GM12878 (cell line): ENCODE measurements at regions not wholly inside any gene's neighbourhood (a gene's known extent, or its start where the extent isn't known, plus 50 kb on each side); places are given as distances from the start of the nearest gene placed in this dataset.

Source experiments
- ATAC-seq: fragments of 200-7000 bp; cut with Tn5 transposase; 3 replicates; pipeline ENCODE4 v1.9.1; 2020; ENCODE audit warnings: mild to moderate bottlenecking, moderate library complexity
- BruUV-seq: library from RNA; stranded (reverse); fragments of 400-500 nt; replicated peaks from 2 replicates; lab custom pipeline; 2021; lab: Mats Ljungman, UMichigan
- CTCF ChIA-PET: fragments of 300-600 bp; sonication (Branson Sonifier 250); formaldehyde crosslinking; extraction: SDS; loops from one replicate; lab custom pipeline; 2021; ENCODE audit warnings: inconsistent platforms; lab: Yijun Ruan, JAX
- POLR2A ChIA-PET: fragments of 350-600 bp; formaldehyde crosslinking; extraction: SDS; loops from one replicate; lab custom pipeline; 2021; ENCODE audit warnings: inconsistent platforms; lab: Charles Lee
- RAD21 ChIA-PET: fragments of 300-600 bp; sonication (Branson Sonifier 250); formaldehyde crosslinking; loops from one replicate; lab custom pipeline; 2023; ENCODE audit warnings: antibody characterized with exemption; ENCODE audit not compliant: unreplicated experiment; lab: Charles Lee
- SMC1A ChIA-PET: fragments of 300-600 bp; sonication (Branson Sonifier 250); formaldehyde crosslinking; loops from one replicate; lab custom pipeline; 2023; ENCODE audit not compliant: unreplicated experiment, uncharacterized antibody; lab: Charles Lee
- DNase-seq: peaks from one replicate; pipeline ENCODE4 v3.0.0-alpha.2; 2011; ENCODE audit warnings: low read depth, low spot score
- FAIRE-seq: peaks from 3 replicates; lab custom pipeline; 2011; peaks lifted over from hg19 to GRCh38; lab: Jason Lieb, UNC
- H2AFZ ChIP-seq: 2 replicates; pipeline ENCODE4 v1.6.0; 2011; ENCODE audit warnings: low read depth, low read length, control low read depth; ENCODE audit not compliant: control insufficient read depth
- H3K27ac ChIP-seq: 2 replicates; pipeline ENCODE4 v1.5.1; 2011; ENCODE audit warnings: control low read depth; ENCODE audit not compliant: control insufficient read depth, insufficient read depth
- H3K27me3 ChIP-seq, 2 experiments: replicated peaks in 1 of 2; 2 replicates each; pipeline versions ENCODE4 v1.6.0 to v1.6.1; 2011; ENCODE audit warnings: low read length in 1 of 2; ENCODE audit not compliant: control insufficient read depth in 2 of 2, insufficient read depth in 2 of 2
- H3K36me3 ChIP-seq, 2 experiments: 2 replicates each; pipeline ENCODE4 v1.5.1; 2011; ENCODE audit warnings: low read length in 1 of 2; ENCODE audit not compliant: control insufficient read depth in 2 of 2, insufficient read depth in 2 of 2
- H3K4me1 ChIP-seq: 2 replicates; pipeline ENCODE4 v1.6.1; 2011; ENCODE audit warnings: mild to moderate bottlenecking, low read length, moderate library complexity, mixed read lengths; ENCODE audit not compliant: control insufficient read depth, insufficient read depth
- H3K4me2 ChIP-seq: 2 replicates; pipeline ENCODE4 v1.6.0; 2011; ENCODE audit warnings: control low read depth; ENCODE audit not compliant: control insufficient read depth, insufficient read depth
- H3K4me3 ChIP-seq: fragments of 200-600 bp; sonication (generic); 2 replicates; pipeline ENCODE4 v1.5.1; 2016
- H3K79me2 ChIP-seq: 2 replicates; pipeline ENCODE4 v1.6.0; 2011; ENCODE audit warnings: low read length; ENCODE audit not compliant: control insufficient read depth, insufficient read depth
- H3K9ac ChIP-seq: 2 replicates; pipeline ENCODE4 v1.8.0; 2011; ENCODE audit warnings: low read length, control low read depth, mixed read lengths; ENCODE audit not compliant: control insufficient read depth, insufficient read depth
- H3K9me3 ChIP-seq: replicated peaks from 3 replicates; pipeline ENCODE4 v1.5.1; 2011; ENCODE audit warnings: mild to moderate bottlenecking, low read length; ENCODE audit not compliant: control insufficient read depth, insufficient read depth
- H4K20me1 ChIP-seq: 2 replicates; pipeline ENCODE4 v1.6.0; 2011; ENCODE audit not compliant: control insufficient read depth, insufficient read depth
- IKZF2 ChIP-seq, 2 experiments: fragments of 450-650 bp; IDR thresholded peaks; 2 replicates each; pipeline ENCODE4 v1.6.1; 2017; ENCODE audit warnings: mild to moderate bottlenecking in 2 of 2, moderate library complexity in 2 of 2
- IRF4 ChIP-seq: IDR thresholded peaks from 2 replicates; pipeline ENCODE4 v1.6.1; 2011; ENCODE audit warnings: low read depth, low read length
- YY1 ChIP-seq: IDR thresholded peaks from 2 replicates; pipeline ENCODE4 v1.6.1; 2011; ENCODE audit warnings: low read depth, mild to moderate bottlenecking, low read length
- ZNF384 ChIP-seq: IDR thresholded peaks from 2 replicates; pipeline ENCODE4 v1.6.1; 2012; ENCODE audit warnings: low read depth, mild to moderate bottlenecking, low read length, improper control_type of control experiment, borderline replicate concordance
- WGBS: methylation state at CpG from one replicate; pipeline ENCODE4 v1.1.6; 2016; ENCODE audit warnings: low lambda C conversion rate; ENCODE audit not compliant: insufficient replicate concordance, insufficient coverage; ENCODE audit errors: missing lambda C conversion rate; 5-methylcytosine and 5-hydroxymethylcytosine counted together
- in situ Hi-C: fragments of 300-500 bp; cut with MboI; formaldehyde crosslinking; loops from 9 replicates; pipeline ENCODE4 v1.14.3; 2018; ENCODE audit warnings: mixed read lengths
- intact Hi-C: fragments of 100-400 bp; cut with micrococcal nuclease; formaldehyde crosslinking; loops from one replicate; pipeline ENCODE4 v1.14.2; 2022; ENCODE audit not compliant: unreplicated experiment
- TF ChIP-seq, protein P1 (sequence below): fragments of 450-650 bp; IDR thresholded peaks from 2 replicates; pipeline ENCODE4 v1.6.1; 2017; ENCODE audit warnings: mild to moderate bottlenecking, low read depth, inconsistent platforms; ENCODE audit not compliant: poor library complexity, severe bottlenecking

- Histone ChIP-seq H3K4me2 (no peak overlapping the region), H3K9ac (no peak overlapping the region), H3K79me2 (no peaks in the 10 kb centered on the region), H3K4me1 (no peaks in the 10 kb centered on the region), H3K27ac (no peak overlapping the region), H3K9me3 (no peaks in the 10 kb centered on the region), H3K27me3 (no peaks in the 10 kb centered on the region), H4K20me1 (no peaks in the 10 kb centered on the region), H3K4me3 (no peak overlapping the region), H3K36me3 (no peaks in the 10 kb centered on the region), H2AFZ (no peak overlapping the region)
- BruUV-seq: no TSS peak
- no peak for TF ChIP-seq IRF4
- no peak for TF ChIP-seq ZNF384
- TF ChIP-seq, protein P1, sequence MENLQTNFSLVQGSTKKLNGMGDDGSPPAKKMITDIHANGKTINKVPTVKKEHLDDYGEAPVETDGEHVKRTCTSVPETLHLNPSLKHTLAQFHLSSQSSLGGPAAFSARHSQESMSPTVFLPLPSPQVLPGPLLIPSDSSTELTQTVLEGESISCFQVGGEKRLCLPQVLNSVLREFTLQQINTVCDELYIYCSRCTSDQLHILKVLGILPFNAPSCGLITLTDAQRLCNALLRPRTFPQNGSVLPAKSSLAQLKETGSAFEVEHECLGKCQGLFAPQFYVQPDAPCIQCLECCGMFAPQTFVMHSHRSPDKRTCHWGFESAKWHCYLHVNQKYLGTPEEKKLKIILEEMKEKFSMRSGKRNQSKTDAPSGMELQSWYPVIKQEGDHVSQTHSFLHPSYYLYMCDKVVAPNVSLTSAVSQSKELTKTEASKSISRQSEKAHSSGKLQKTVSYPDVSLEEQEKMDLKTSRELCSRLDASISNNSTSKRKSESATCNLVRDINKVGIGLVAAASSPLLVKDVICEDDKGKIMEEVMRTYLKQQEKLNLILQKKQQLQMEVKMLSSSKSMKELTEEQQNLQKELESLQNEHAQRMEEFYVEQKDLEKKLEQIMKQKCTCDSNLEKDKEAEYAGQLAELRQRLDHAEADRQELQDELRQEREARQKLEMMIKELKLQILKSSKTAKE: no peak
- no peak for TF ChIP-seq YY1
- TF ChIP-seq IKZF2 (IDR thresholded peaks at IDR 0.05): no peak
- ChIA-PET SMC1A (no interaction called here), CTCF (no interaction called here), POLR2A (no interaction called here), RAD21 (no interaction called here)
- FAIRE-seq (no peak), ATAC-seq (no peak), DNase-seq (no peak)
- 35% methylated on average over 14 of the region's 14 CpGs for WGBS
- in situ Hi-C loops: no loop called here
- intact Hi-C loops: no loop called here
Measured at GRCh38 chr6:163965426-163966348, 551.2 kb downstream of the QKI start.
